H1 (cell line): ENCODE measurements at regions not wholly inside any gene's neighbourhood (a gene's known extent, or its start where the extent isn't known, plus 50 kb on each side); places are given as distances from the start of the nearest gene placed in this dataset.

ENCODE experiments used
- CTCF ChIA-PET: fragments of 300-600 bp; sonication (Branson Sonifier 250); formaldehyde crosslinking; loops from one replicate; lab custom pipeline; 2021; ENCODE audit not compliant: partially characterized antibody; lab: Charles Lee
- POLR2A ChIA-PET: fragments of 300-600 bp; sonication (Branson Sonifier 250); formaldehyde crosslinking; loops from one replicate; lab custom pipeline; 2021; ENCODE audit warnings: inconsistent platforms; ENCODE audit not compliant: partially characterized antibody; lab: Charles Lee
- DNase-seq, 2 experiments: peaks; one replicate each; pipeline versions ENCODE4 v3.0.0 to v3.0.0-alpha.2; 2010 to 2022; ENCODE audit warnings: low spot score in 2 of 2, low read depth in 1 of 2, mixed read lengths in 1 of 2
- FAIRE-seq: peaks from 2 replicates; lab custom pipeline; 2011; peaks lifted over from hg19 to GRCh38; lab: Jason Lieb, UNC
- H2AFZ ChIP-seq: 2 replicates; pipeline ENCODE4 v1.8.1; 2012; ENCODE audit warnings: low read length, inconsistent platforms
- H2AK5ac ChIP-seq: 2 replicates; pipeline ENCODE4 v1.6.1; 2013; ENCODE audit warnings: low read depth, low read length
- H2BK120ac ChIP-seq: replicated peaks from 2 replicates; pipeline ENCODE3; 2013; ENCODE audit warnings: low read depth, low read length, inconsistent platforms
- H2BK12ac ChIP-seq: 2 replicates; pipeline ENCODE4 v1.6.1; 2013; ENCODE audit warnings: low read depth, low read length
- H2BK15ac ChIP-seq: 2 replicates; pipeline ENCODE4 v1.6.1; 2013; ENCODE audit warnings: low read length
- H2BK20ac ChIP-seq: 2 replicates; pipeline ENCODE4 v1.6.1; 2013; ENCODE audit warnings: low read length
- H2BK5ac ChIP-seq: 2 replicates; pipeline ENCODE4 v1.6.1; 2013; ENCODE audit warnings: low read depth, low read length
- H3K14ac ChIP-seq: 2 replicates; pipeline ENCODE4 v1.6.1; 2013; ENCODE audit warnings: inconsistent platforms; ENCODE audit not compliant: insufficient read length
- H3K18ac ChIP-seq: 2 replicates; pipeline ENCODE4 v1.6.1; 2013; ENCODE audit warnings: low read length; ENCODE audit errors: extremely low read depth
- H3K23ac ChIP-seq: 2 replicates; pipeline ENCODE4 v1.6.1; 2013; ENCODE audit warnings: inconsistent platforms; ENCODE audit not compliant: insufficient read length
- H3K23me2 ChIP-seq: 2 replicates; pipeline ENCODE4 v1.6.1; 2013; ENCODE audit warnings: low read depth, low read length
- H3K27ac ChIP-seq: 2 replicates; pipeline ENCODE4 v1.6.1; 2011; ENCODE audit warnings: low read depth, low read length, inconsistent platforms
- H3K27me3 ChIP-seq, 4 experiments: replicated peaks in 1 of 4; 1 replicate in 1 of 4; 2 replicates in 3 of 4; pipeline versions ENCODE4 v1.6.1 to v1.8.1; 2011 to 2013; ENCODE audit warnings: low read length in 3 of 4, mild to moderate bottlenecking in 3 of 4, inconsistent platforms in 2 of 4, mixed read lengths in 2 of 4, moderate library complexity in 1 of 4; ENCODE audit not compliant: control insufficient read depth in 3 of 4, insufficient read depth in 3 of 4; ENCODE audit errors: extremely low read depth in 1 of 4
- H3K36me3 ChIP-seq, 4 experiments: 2 replicates each; pipeline versions ENCODE4 v1.6.1 to v1.8.1; 2011 to 2013; ENCODE audit warnings: mild to moderate bottlenecking in 4 of 4, low read length in 3 of 4, moderate library complexity in 2 of 4, control low read depth in 1 of 4, inconsistent platforms in 1 of 4; ENCODE audit not compliant: insufficient read depth in 4 of 4, control insufficient read depth in 2 of 4
- H3K4ac ChIP-seq: replicated peaks from 2 replicates; pipeline ENCODE3; 2013; ENCODE audit warnings: low read length, low read depth, mixed read lengths, inconsistent platforms; ENCODE audit not compliant: insufficient read length
- H3K4me1 ChIP-seq, 4 experiments: replicated peaks in 1 of 4; 1 replicate in 1 of 4; 2 replicates in 3 of 4; pipeline versions ENCODE4 v1.6.1 to v1.8.1; 2011 to 2013; ENCODE audit warnings: low read length in 3 of 4, inconsistent platforms in 2 of 4, mixed read lengths in 1 of 4; ENCODE audit not compliant: insufficient read depth in 4 of 4, control insufficient read depth in 3 of 4
- H3K4me2 ChIP-seq, 2 experiments: 2 replicates each; pipeline versions ENCODE4 v1.6.1 to v1.8.1; 2011 to 2013; ENCODE audit warnings: low read depth in 2 of 2, low read length in 2 of 2, control low read depth in 1 of 2, inconsistent platforms in 1 of 2, mild to moderate bottlenecking in 1 of 2; ENCODE audit not compliant: insufficient read depth in 1 of 2
- H3K4me3 ChIP-seq, 4 experiments: fragments of 200-600, 300-600 bp in 1 of 4; sonication (generic), shearing (Covaris generic), sonication (Bioruptor Twin) in 1 of 4; 2 replicates each; pipeline versions ENCODE4 v1.5.1 to v1.8.1; 2011 to 2016; ENCODE audit warnings: low read length in 4 of 4, low read depth in 3 of 4, control low read depth in 2 of 4, inconsistent platforms in 2 of 4, mild to moderate bottlenecking in 2 of 4, mixed read lengths in 1 of 4, moderate library complexity in 1 of 4; ENCODE audit not compliant: insufficient read depth in 2 of 4; ENCODE audit errors: extremely low read depth in 1 of 4
- H3K56ac ChIP-seq: replicated peaks from 2 replicates; pipeline ENCODE3; 2013; ENCODE audit warnings: low read depth, mild to moderate bottlenecking, mixed read lengths, low read length, inconsistent platforms; ENCODE audit not compliant: insufficient read length
- H3K79me1 ChIP-seq: 2 replicates; pipeline ENCODE4 v1.6.1; 2013; ENCODE audit warnings: low read depth, low read length, control low read depth
- H3K79me2 ChIP-seq, 2 experiments: 2 replicates each; pipeline versions ENCODE4 v1.6.1 to v1.8.1; 2012 to 2013; ENCODE audit warnings: low read length in 2 of 2, mild to moderate bottlenecking in 2 of 2, inconsistent platforms in 1 of 2; ENCODE audit not compliant: insufficient read depth in 2 of 2, control insufficient read depth in 1 of 2
- H3K9ac ChIP-seq, 4 experiments: replicated peaks in 1 of 4; 1 replicate in 1 of 4; 2 replicates in 3 of 4; pipeline versions ENCODE4 v1.6.1 to v1.8.1; 2011 to 2013; ENCODE audit warnings: low read depth in 3 of 4, low read length in 3 of 4, control low read depth in 2 of 4, mild to moderate bottlenecking in 2 of 4, moderate library complexity in 2 of 4, inconsistent platforms in 1 of 4; ENCODE audit errors: extremely low read depth in 1 of 4
- H3K9me3 ChIP-seq, 2 experiments: 2 replicates each; pipeline versions ENCODE4 v1.6.1 to v1.8.1; 2012 to 2013; ENCODE audit warnings: mild to moderate bottlenecking in 2 of 2, moderate library complexity in 2 of 2, control low read depth in 1 of 2, inconsistent platforms in 1 of 2, low read depth in 1 of 2, low read length in 1 of 2, mixed read lengths in 1 of 2; ENCODE audit not compliant: insufficient read depth in 2 of 2
- H4K20me1 ChIP-seq, 2 experiments: replicated peaks in 1 of 2; 2 replicates each; pipeline versions ENCODE3 to v1.8.1; 2011 to 2013; ENCODE audit warnings: inconsistent platforms in 2 of 2, low read length in 2 of 2, mild to moderate bottlenecking in 1 of 2; ENCODE audit not compliant: insufficient read depth in 2 of 2, control insufficient read depth in 1 of 2
- H4K5ac ChIP-seq: 2 replicates; pipeline ENCODE4 v1.6.1; 2013; ENCODE audit warnings: low read length, low read depth, mixed read lengths, inconsistent platforms; ENCODE audit not compliant: insufficient read length
- H4K8ac ChIP-seq: 2 replicates; pipeline ENCODE4 v1.8.0; 2013; ENCODE audit warnings: mild to moderate bottlenecking, moderate library complexity, low read length, inconsistent platforms; ENCODE audit not compliant: insufficient read depth; ENCODE audit errors: extremely low read depth
- H4K91ac ChIP-seq: replicated peaks from 2 replicates; pipeline ENCODE3; 2013; ENCODE audit warnings: low read length, mixed read lengths, inconsistent platforms; ENCODE audit not compliant: insufficient read length
- ASH2L ChIP-seq: fragments of 200-600, 300-600 bp; sonication (generic); IDR thresholded peaks from one replicate; pipeline ENCODE4 v1.7.1; 2017; ENCODE audit warnings: low read length
- CBX5 ChIP-seq: fragments of 300-800, 300-1000 bp; sonication (generic); IDR thresholded peaks from 2 replicates; pipeline ENCODE4 v1.7.1; 2016; ENCODE audit warnings: antibody characterized with exemption, low read length, low read depth
- CTBP2 ChIP-seq: IDR thresholded peaks from 2 replicates; pipeline ENCODE4 v1.7.0; 2011; ENCODE audit warnings: borderline replicate concordance, mild to moderate bottlenecking, moderate library complexity, mixed read lengths, low read length; ENCODE audit not compliant: insufficient read depth, insufficient read length
- GABPA ChIP-seq: IDR thresholded peaks from 2 replicates; pipeline ENCODE4 v1.6.1; 2011; ENCODE audit warnings: mild to moderate bottlenecking, low read length, moderate library complexity, borderline replicate concordance; ENCODE audit not compliant: insufficient read depth
- KDM5A ChIP-seq: fragments of 200-600 bp; IDR thresholded peaks from 2 replicates; pipeline ENCODE4 v1.7.1; 2012; ENCODE audit warnings: mild to moderate bottlenecking, low read length, inconsistent platforms, mixed read lengths
- POLR2A ChIP-seq, 2 experiments: IDR thresholded peaks; 1 replicate in 1 of 2; 2 replicates in 1 of 2; pipeline ENCODE4 v1.6.1; 2011; ENCODE audit warnings: low read depth in 2 of 2, low read length in 2 of 2, mild to moderate bottlenecking in 2 of 2; ENCODE audit errors: control extremely low read depth in 1 of 2
- POLR2AphosphoS5 ChIP-seq: IDR thresholded peaks from 2 replicates; pipeline ENCODE4 v1.6.1; 2011; ENCODE audit warnings: low read depth, low read length
- POU5F1 ChIP-seq: IDR thresholded peaks from 2 replicates; pipeline ENCODE4 v1.6.1; 2011; ENCODE audit warnings: low read depth, mild to moderate bottlenecking, low read length, moderate library complexity
- RNF2 ChIP-seq: fragments of 200-900, 300-1000 bp; sonication (generic); IDR thresholded peaks from 2 replicates; pipeline ENCODE4 v1.7.1; 2016; ENCODE audit warnings: borderline replicate concordance, low read depth, mild to moderate bottlenecking, antibody characterized with exemption, low read length; ENCODE audit not compliant: poor library complexity, severe bottlenecking; ENCODE audit errors: missing control alignments
- TBP ChIP-seq: IDR thresholded peaks from 2 replicates; pipeline ENCODE4 v1.6.1; 2011; ENCODE audit warnings: low read depth, low read length, improper control_type of control experiment
- WGBS, 2 experiments: shearing (Covaris generic) in 1 of 2; methylation state at CpG; one replicate each; pipeline versions ENCODE4 v1.1.6 to v1.1.7; 2013 to 2015; ENCODE audit warnings: low lambda C conversion rate in 2 of 2, mixed read lengths in 2 of 2, inconsistent platforms in 1 of 2, low coverage in 1 of 2, missing lambda C conversion rate in 1 of 2; ENCODE audit not compliant: insufficient replicate concordance in 2 of 2, insufficient coverage in 1 of 2, insufficient read length in 1 of 2; ENCODE audit errors: extremely low coverage in 1 of 2, missing lambda C conversion rate in 1 of 2; 5-methylcytosine and 5-hydroxymethylcytosine counted together
- TF ChIP-seq, protein P1 (sequence below): IDR thresholded peaks from 2 replicates; pipeline ENCODE4 v1.6.1; 2012; ENCODE audit warnings: low read length, inconsistent platforms
- TF ChIP-seq, protein P2 (sequence below): IDR thresholded peaks from 2 replicates; pipeline ENCODE4 v1.6.1; 2012; ENCODE audit warnings: inconsistent platforms

DNA sequence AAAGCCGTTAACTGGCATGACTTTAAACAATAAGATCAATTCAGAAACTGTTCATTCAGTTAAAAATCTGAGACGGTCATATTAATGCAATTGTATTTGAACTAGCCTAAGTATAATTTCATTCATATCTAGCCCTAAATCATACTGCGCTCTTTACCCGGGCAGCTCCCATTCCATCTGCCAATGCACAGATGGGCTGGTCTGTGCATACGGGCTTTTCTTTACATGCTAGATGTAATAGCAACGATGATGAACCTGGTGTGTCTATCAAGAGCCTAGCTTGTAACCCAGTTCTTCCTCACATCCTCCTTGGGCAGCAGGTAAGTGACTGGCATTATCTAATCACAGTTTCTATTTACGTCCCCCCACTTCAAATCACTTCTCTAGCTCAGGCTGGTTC lies 631.5 kb upstream of the KLHL29 start:
- Histone ChIP-seq H3K56ac (no peak overlapping the region), H3K4me2 (no peak overlapping the region), H3K23me2 (no peaks in the 10 kb centered on the region), H3K27ac (no peak overlapping the region), H3K36me3 (no peaks in the 10 kb centered on the region), H2BK20ac (no peak overlapping the region), H2AFZ (peak overlapping the region; percentile 62; the same call in 1 of the 2 replicates), H3K4ac (no peak overlapping the region), H3K79me1 (no peaks in the 10 kb centered on the region), H4K91ac (no peak overlapping the region), H3K9ac (no peak overlapping the region), H2BK5ac (no peak overlapping the region), H2AK5ac (no peak overlapping the region), H2BK12ac (no peak overlapping the region), H3K9me3 (no peaks in the 10 kb centered on the region), H4K20me1 (no peaks in the 10 kb centered on the region), H3K4me3 (no peak overlapping the region), H3K79me2 (no peaks in the 10 kb centered on the region), H2BK15ac (no peak overlapping the region), H3K14ac (no peak overlapping the region), H4K5ac (no peak overlapping the region), H3K18ac (no peak overlapping the region), H3K27me3 (no peaks in the 10 kb centered on the region), H2BK120ac (no peak overlapping the region), H4K8ac (no peak overlapping the region), H3K4me1 (no peaks in the 10 kb centered on the region), H3K23ac (no peak overlapping the region)
- FAIRE-seq (no peak), DNase-seq (no peak)
- 94% methylated on average over 7 of the region's 7 CpGs; no CpG with 5 or more reads in 1 of the 2 experiments for WGBS, 2 experiments
- POLR2A ChIA-PET: no interaction called here
- CTCF ChIA-PET: interaction anchor here (0.6 to 1.0 kb wide), 3 partner anchors 16 to 647 kb away, joined by 3 read pairs; no protein-coding TSS in a partner anchor
- TF ChIP-seq POLR2AphosphoS5: no peak
- TF ChIP-seq, protein P1, sequence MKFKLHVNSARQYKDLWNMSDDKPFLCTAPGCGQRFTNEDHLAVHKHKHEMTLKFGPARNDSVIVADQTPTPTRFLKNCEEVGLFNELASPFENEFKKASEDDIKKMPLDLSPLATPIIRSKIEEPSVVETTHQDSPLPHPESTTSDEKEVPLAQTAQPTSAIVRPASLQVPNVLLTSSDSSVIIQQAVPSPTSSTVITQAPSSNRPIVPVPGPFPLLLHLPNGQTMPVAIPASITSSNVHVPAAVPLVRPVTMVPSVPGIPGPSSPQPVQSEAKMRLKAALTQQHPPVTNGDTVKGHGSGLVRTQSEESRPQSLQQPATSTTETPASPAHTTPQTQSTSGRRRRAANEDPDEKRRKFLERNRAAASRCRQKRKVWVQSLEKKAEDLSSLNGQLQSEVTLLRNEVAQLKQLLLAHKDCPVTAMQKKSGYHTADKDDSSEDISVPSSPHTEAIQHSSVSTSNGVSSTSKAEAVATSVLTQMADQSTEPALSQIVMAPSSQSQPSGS: no peak
- TF ChIP-seq CTBP2: no peak
- no peak for TF ChIP-seq CBX5
- no peak for TF ChIP-seq KDM5A
- no peak for TF ChIP-seq TBP
- no peak for TF ChIP-seq GABPA
- TF ChIP-seq RNF2: no peak
- TF ChIP-seq, protein P2, sequence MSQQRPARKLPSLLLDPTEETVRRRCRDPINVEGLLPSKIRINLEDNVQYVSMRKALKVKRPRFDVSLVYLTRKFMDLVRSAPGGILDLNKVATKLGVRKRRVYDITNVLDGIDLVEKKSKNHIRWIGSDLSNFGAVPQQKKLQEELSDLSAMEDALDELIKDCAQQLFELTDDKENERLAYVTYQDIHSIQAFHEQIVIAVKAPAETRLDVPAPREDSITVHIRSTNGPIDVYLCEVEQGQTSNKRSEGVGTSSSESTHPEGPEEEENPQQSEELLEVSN: no peak
- no peak for TF ChIP-seq POLR2A (IDR thresholded peaks at IDR 0.05; ENCODE audit: control extremely low read depth in 1 of 2, low read depth in 2 of 2, low read length in 2 of 2)
- TF ChIP-seq POU5F1: no peak
- no peak for TF ChIP-seq ASH2L
